ENCODE measurements at regions not wholly inside any gene's neighbourhood (a gene's known extent, or its start where the extent isn't known, plus 50 kb on each side); places are given as distances from the start of the nearest gene placed in this dataset.

DNA sequence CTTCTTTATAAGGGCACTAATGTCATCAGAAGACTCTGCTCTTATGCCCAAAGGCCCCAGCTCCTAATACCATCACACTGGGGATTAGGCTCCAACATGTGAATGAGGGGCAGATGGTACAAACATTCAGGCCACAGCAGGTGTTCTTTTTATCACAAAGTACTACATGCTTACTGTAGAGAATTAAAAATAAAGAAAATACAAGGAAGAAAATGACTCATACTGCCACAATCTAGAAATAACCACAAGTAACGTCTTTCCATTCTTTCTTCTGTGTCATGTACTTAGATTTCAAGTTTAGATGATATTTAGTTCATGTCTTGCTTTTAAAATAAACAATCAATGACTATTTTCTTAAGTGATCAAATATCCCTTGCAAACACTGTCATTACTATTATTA, 100.3 kb upstream of the NEDD4L start:
- Histone ChIP-seq H3K27me3 (ENCODE audit: control insufficient read depth in 4 of 4, insufficient read depth in 4 of 4, low read length in 3 of 4) (no peaks in the 10 kb centered on the region), H3K4me3 (ENCODE audit: low read depth in 1 of 3, low read length in 3 of 3) (no peak overlapping the region), H3K4me1 (ENCODE audit: control insufficient read depth in 4 of 4, insufficient read depth in 4 of 4, low read length in 3 of 4) (no peaks in the 10 kb centered on the region), H3K9me3 (ENCODE audit: control insufficient read depth in 4 of 4, low read length in 3 of 4) (no peaks in the 10 kb centered on the region), H3K36me3 (ENCODE audit: control insufficient read depth in 4 of 4, insufficient read depth in 3 of 4, low read depth in 1 of 4, low read length in 3 of 4) (no peaks in the 10 kb centered on the region), H3K27ac (ENCODE audit: low read depth in 1 of 2, low read length in 2 of 2) (no peak overlapping the region), H3K9ac (ENCODE audit: low read depth in 1 of 2, low read length in 2 of 2) (no peak overlapping the region)
- WGBS, result 84% methylated on average over 1 of the region's 1 CpG
- TF ChIP-seq HNF4A (conservative IDR thresholded peaks at IDR 0.05) (no peak), NR2F2 (IDR thresholded peaks at IDR 0.05) (no peak), EGR1 (IDR thresholded peaks at IDR 0.05; ENCODE audit: low read depth in 2 of 2) (no peak), RAD21 (IDR thresholded peaks at IDR 0.05) (no peak), FOXA1 (IDR thresholded peaks at IDR 0.05) (no peak), HNF4G (IDR thresholded peaks at IDR 0.05) (no peak), JUND (IDR thresholded peaks at IDR 0.05) (no peak), GABPA (IDR thresholded peaks at IDR 0.05 in 1 of 2, conservative IDR thresholded peaks at IDR 0.05 in 1 of 2) (no peak), RXRA (IDR thresholded peaks at IDR 0.05) (no peak), TAF1 (conservative IDR thresholded peaks at IDR 0.05) (no peak), YY1 (IDR thresholded peaks at IDR 0.05) (no peak), FOXA2 (IDR thresholded peaks at IDR 0.05) (no peak), SP1 (IDR thresholded peaks at IDR 0.05) (no peak)
- TF ChIP-seq, protein P1, sequence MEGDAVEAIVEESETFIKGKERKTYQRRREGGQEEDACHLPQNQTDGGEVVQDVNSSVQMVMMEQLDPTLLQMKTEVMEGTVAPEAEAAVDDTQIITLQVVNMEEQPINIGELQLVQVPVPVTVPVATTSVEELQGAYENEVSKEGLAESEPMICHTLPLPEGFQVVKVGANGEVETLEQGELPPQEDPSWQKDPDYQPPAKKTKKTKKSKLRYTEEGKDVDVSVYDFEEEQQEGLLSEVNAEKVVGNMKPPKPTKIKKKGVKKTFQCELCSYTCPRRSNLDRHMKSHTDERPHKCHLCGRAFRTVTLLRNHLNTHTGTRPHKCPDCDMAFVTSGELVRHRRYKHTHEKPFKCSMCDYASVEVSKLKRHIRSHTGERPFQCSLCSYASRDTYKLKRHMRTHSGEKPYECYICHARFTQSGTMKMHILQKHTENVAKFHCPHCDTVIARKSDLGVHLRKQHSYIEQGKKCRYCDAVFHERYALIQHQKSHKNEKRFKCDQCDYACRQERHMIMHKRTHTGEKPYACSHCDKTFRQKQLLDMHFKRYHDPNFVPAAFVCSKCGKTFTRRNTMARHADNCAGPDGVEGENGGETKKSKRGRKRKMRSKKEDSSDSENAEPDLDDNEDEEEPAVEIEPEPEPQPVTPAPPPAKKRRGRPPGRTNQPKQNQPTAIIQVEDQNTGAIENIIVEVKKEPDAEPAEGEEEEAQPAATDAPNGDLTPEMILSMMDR (IDR thresholded peaks at IDR 0.05; ENCODE audit: low read depth, low read length, missing input control), result no peak
- TF ChIP-seq, protein P2, sequence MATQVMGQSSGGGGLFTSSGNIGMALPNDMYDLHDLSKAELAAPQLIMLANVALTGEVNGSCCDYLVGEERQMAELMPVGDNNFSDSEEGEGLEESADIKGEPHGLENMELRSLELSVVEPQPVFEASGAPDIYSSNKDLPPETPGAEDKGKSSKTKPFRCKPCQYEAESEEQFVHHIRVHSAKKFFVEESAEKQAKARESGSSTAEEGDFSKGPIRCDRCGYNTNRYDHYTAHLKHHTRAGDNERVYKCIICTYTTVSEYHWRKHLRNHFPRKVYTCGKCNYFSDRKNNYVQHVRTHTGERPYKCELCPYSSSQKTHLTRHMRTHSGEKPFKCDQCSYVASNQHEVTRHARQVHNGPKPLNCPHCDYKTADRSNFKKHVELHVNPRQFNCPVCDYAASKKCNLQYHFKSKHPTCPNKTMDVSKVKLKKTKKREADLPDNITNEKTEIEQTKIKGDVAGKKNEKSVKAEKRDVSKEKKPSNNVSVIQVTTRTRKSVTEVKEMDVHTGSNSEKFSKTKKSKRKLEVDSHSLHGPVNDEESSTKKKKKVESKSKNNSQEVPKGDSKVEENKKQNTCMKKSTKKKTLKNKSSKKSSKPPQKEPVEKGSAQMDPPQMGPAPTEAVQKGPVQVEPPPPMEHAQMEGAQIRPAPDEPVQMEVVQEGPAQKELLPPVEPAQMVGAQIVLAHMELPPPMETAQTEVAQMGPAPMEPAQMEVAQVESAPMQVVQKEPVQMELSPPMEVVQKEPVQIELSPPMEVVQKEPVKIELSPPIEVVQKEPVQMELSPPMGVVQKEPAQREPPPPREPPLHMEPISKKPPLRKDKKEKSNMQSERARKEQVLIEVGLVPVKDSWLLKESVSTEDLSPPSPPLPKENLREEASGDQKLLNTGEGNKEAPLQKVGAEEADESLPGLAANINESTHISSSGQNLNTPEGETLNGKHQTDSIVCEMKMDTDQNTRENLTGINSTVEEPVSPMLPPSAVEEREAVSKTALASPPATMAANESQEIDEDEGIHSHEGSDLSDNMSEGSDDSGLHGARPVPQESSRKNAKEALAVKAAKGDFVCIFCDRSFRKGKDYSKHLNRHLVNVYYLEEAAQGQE (IDR thresholded peaks at IDR 0.05), result no peak
- TF ChIP-seq, protein P3, sequence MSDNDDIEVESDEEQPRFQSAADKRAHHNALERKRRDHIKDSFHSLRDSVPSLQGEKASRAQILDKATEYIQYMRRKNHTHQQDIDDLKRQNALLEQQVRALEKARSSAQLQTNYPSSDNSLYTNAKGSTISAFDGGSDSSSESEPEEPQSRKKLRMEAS (IDR thresholded peaks at IDR 0.05), result no peak
- TF ChIP-seq, protein P4, sequence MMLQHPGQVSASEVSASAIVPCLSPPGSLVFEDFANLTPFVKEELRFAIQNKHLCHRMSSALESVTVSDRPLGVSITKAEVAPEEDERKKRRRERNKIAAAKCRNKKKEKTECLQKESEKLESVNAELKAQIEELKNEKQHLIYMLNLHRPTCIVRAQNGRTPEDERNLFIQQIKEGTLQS (IDR thresholded peaks at IDR 0.05), result no peak
- TF ChIP-seq, protein P5, sequence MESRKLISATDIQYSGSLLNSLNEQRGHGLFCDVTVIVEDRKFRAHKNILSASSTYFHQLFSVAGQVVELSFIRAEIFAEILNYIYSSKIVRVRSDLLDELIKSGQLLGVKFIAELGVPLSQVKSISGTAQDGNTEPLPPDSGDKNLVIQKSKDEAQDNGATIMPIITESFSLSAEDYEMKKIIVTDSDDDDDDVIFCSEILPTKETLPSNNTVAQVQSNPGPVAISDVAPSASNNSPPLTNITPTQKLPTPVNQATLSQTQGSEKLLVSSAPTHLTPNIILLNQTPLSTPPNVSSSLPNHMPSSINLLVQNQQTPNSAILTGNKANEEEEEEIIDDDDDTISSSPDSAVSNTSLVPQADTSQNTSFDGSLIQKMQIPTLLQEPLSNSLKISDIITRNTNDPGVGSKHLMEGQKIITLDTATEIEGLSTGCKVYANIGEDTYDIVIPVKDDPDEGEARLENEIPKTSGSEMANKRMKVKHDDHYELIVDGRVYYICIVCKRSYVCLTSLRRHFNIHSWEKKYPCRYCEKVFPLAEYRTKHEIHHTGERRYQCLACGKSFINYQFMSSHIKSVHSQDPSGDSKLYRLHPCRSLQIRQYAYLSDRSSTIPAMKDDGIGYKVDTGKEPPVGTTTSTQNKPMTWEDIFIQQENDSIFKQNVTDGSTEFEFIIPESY (IDR thresholded peaks at IDR 0.05), result no peak
- DNase-seq (ENCODE audit: low spot score), result no peak

All from liver (tissue), 8 donors.